ENCODE measurements at regions not wholly inside any gene's neighbourhood (a gene's known extent, or its start where the extent isn't known, plus 50 kb on each side); places are given as distances from the start of the nearest gene placed in this dataset.

DNA sequence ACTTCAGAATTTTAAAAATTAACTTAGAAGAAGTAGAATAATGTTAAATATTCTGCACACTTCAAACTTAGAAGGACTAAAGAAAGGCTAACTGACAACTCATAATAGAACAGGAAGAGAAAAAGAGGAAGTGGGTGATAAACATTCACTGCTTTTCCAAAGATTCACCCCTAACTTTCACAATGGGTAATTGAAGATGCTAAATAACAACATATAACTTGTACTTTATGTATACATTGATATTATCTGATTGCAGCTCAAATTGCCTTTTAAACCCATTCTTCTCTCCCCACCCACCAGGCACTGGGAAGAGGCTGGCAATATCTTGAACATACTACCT lies 376.6 kb downstream of the EFNA5 start:
- DNase-seq: no peak
- no peaks in the 10 kb centered on the region for H3K9me3 ChIP-seq (ENCODE audit: control insufficient read depth, low read length)

DNA sequence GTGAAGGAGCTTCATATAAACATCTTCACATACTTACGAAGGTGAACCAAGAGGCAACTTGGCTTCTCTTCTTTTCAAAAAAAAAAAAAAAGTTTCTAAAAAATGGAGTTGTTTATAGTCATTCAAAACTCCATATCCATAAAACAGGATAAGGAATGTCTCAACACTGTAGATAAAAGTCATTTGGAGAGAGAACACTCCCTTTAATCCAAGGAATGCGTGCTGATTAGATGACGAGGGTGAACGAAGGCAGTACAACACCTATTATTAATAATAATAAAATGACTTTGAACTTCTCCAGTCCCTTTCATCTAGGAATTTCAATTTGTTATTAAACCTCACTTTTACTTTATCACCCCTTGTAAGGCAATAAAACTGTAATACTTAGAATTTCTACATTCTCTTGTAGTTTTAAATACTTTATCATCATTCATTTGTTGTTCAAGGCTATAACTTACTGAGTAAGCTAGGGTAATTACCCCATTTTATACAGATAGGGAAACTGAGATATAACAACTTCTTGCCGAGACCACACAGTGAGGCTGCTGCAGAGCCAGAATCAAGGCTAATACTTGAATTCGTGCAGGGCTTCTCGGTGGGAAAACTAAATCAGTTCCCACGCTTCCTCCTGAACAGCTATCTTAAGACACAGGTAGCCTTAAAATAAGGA lies 377.1 kb downstream of the EFNA5 start:
- intact Hi-C loops (cut with DNase I): no loop called here
- 33% methylated on average over 8 of the region's 8 CpGs for WGBS
- Histone ChIP-seq H3K9me3 (ENCODE audit: control insufficient read depth, low read length) (no peaks in the 10 kb centered on the region), H3K4me1 (ENCODE audit: control insufficient read depth, insufficient read depth, low read length) (peaks cover 2% of the 10 kb centered on the region), H3K4me3 (ENCODE audit: low read length) (no peak overlapping the region), H3K27ac (ENCODE audit: low read length) (no peak overlapping the region), H3K27me3 (ENCODE audit: control insufficient read depth, insufficient read depth) (no peaks in the 10 kb centered on the region)
- ATAC-seq (no peak), DNase-seq (no peak)

More for the DNA sequence above, 376.6 kb downstream of the EFNA5 start:
- intact Hi-C loops (cut with DNase I): no loop called here
- no peak for ATAC-seq
- H3K4me1 ChIP-seq (ENCODE audit: control insufficient read depth, insufficient read depth, low read length): peaks cover 2% of the 10 kb centered on the region
- H3K27me3 ChIP-seq (ENCODE audit: control insufficient read depth, insufficient read depth): no peaks in the 10 kb centered on the region
- no peak overlapping the region for H3K27ac ChIP-seq (ENCODE audit: low read length)
- H3K4me3 ChIP-seq (ENCODE audit: low read length): no peak overlapping the region

DNA sequence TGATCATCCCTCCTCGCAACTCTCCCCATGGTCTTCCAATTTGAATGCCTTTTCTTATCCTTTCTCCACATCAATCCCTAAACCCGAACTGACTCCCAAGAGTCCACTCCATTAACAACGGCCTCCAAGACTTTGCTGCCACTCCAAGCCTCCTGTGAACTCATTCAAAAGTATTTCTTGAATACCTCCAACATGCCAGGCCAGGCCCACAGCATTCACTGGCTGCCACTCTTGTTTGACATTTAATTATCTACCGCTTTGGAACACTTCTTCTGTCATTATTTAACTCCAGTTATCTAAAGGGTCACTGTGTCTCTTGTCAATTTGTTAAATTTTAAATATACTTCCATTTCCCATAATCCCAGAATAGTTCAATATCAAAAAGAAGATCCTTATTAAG lies 378.9 kb downstream of the EFNA5 start:
- intact Hi-C loops (cut with DNase I): no loop called here
- Histone ChIP-seq H3K27ac (ENCODE audit: low read length) (no peak overlapping the region), H3K9me3 (ENCODE audit: control insufficient read depth, low read length) (no peaks in the 10 kb centered on the region), H3K4me3 (ENCODE audit: low read length) (no peak overlapping the region), H3K4me1 (ENCODE audit: control insufficient read depth, insufficient read depth, low read length) (peaks cover 2% of the 10 kb centered on the region), H3K27me3 (ENCODE audit: control insufficient read depth, insufficient read depth) (no peaks in the 10 kb centered on the region)
- DNase-seq: no peak
- ATAC-seq: no peak
- 88% methylated on average over 4 of the region's 4 CpGs for WGBS

DNA sequence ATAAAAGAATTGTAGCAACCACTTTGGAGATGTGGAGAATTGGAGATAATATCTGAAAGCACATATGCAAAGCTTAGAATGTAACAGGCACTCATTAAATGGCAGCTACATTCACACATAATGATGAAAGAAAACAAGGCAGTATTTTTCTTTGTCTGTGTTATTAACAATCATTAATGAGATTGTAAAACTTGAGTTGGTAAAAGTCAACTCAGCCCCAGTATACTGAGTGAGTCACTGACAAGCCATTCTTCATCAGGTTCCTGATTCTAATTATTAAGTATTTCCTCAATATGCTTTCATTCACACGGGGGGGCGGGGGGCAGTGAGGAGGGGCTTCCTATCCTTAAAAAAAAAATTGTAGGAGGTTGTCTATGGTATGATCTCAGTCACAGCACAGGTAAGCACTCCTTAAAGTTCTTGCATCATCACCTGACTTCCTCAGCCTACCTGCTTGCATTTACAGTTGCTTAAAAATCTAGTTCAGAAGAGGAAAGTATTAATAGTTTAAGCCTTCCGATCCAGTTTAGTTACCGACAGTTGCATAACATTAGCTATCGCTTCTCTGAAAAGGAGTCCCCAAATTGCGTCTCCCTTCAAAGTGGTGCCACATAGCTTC lies 379.8 kb downstream of the EFNA5 start:
- H3K27ac ChIP-seq (ENCODE audit: low read length): no peak overlapping the region
- DNase-seq (no peak), ATAC-seq (no peak)
- 84% methylated on average over 6 of the region's 6 CpGs for WGBS
- H3K27me3 ChIP-seq (ENCODE audit: control insufficient read depth, insufficient read depth): no peaks in the 10 kb centered on the region
- H3K9me3 ChIP-seq (ENCODE audit: control insufficient read depth, low read length): no peaks in the 10 kb centered on the region
- no peak overlapping the region for H3K4me3 ChIP-seq (ENCODE audit: low read length)
- H3K4me1 ChIP-seq (ENCODE audit: control insufficient read depth, insufficient read depth, low read length): peaks cover 2% of the 10 kb centered on the region
- intact Hi-C loops (cut with DNase I): no loop called here

DNA sequence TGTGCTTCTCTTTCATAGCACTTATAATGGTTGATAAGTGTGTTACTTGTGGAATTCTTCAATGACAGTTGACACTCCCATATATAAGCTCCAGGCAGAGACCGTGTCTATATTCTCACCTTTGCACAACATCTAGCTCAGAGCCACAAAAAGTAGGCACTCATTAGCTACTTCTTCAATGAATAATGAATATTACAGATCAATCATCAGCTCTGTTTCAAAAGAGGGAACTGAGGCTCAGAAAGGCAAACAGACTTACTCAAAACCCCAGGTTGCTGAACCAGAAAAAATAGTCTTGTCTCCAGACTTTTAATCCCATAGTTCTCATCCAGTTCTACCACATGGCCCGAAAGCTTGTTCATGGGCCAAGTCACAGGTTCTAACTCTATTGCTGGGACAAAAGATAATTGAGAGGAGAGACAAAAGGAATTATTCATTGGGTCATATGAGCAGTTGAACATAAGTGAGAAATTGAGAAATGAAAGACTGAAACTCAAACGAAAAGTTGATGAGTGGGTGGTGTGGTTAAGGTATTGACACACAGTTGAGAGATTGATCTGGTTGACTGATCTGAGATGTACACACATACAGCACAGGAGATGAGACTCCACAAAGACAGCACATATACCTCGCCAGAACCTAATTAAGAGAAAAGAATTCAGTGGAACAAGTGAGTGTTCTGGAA lies 381.6 kb downstream of the EFNA5 start:
- ATAC-seq (no peak), DNase-seq (no peak)
- Histone ChIP-seq H3K9me3 (ENCODE audit: control insufficient read depth, low read length) (no peaks in the 10 kb centered on the region), H3K27me3 (ENCODE audit: control insufficient read depth, insufficient read depth) (no peaks in the 10 kb centered on the region), H3K4me1 (ENCODE audit: control insufficient read depth, insufficient read depth, low read length) (peaks cover 2% of the 10 kb centered on the region), H3K27ac (ENCODE audit: low read length) (no peak overlapping the region), H3K4me3 (ENCODE audit: low read length) (no peak overlapping the region)
- intact Hi-C loops (cut with DNase I): no loop called here
- WGBS: 78% methylated on average over 4 of the region's 4 CpGs

DNA sequence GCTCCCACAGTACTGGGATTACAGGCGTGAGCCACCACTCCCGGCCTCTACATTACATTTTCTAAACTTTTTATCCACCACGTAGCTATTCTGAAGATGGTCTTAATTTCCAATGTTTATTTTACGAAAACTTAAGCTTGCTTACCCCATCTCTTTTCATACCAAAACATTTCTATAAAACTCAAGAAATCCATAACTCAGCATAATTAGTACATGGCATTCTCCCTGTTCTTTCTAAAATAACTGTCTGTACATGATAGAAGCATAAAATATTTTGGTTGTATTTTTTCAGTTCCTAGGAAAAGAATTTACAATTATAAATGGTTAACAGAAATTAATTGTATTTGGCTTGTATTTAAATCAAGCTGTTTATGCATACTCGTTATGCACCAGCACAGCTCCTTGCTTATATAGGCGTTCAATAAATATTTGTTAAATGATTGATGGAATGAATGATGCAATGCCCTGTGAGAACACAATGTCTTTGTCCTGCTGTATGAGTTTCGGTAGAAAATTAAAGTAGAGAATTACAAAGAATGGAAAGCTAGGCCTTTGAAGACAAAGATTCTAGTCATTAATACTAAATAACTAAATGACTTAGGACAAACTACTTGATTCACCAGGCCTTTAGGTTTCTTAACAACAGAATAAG lies 384.2 kb downstream of the EFNA5 start:
- no peak overlapping the region for H3K4me3 ChIP-seq (ENCODE audit: low read length)
- 87% methylated on average over 7 of the region's 7 CpGs for WGBS
- no peak overlapping the region for H3K27ac ChIP-seq (ENCODE audit: low read length)
- intact Hi-C loops (cut with DNase I): no loop called here
- no peaks in the 10 kb centered on the region for H3K4me1 ChIP-seq (ENCODE audit: control insufficient read depth, insufficient read depth, low read length)
- no peaks in the 10 kb centered on the region for H3K9me3 ChIP-seq (ENCODE audit: control insufficient read depth, low read length)
- ATAC-seq: no peak
- H3K27me3 ChIP-seq (ENCODE audit: control insufficient read depth, insufficient read depth): no peaks in the 10 kb centered on the region
- DNase-seq: no peak

DNA sequence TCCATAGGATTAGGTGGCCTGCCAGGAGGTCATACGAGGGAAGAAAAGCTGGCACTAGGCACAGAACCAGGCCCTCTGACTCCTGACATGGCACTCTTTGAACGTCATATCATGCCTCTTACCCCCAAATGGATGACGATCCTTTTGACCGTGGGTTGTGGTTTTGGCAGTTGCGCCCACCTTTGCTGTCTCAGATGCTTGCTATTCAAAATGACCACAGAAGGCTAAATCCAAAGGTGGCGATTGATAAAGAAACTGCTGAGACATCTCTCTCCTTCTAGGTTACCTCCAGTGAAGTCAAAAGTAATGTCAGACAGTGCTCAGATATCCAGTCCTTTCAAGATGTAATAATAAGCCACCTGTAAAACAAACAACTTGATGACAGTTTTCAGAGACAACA lies 385.0 kb downstream of the EFNA5 start:
- intact Hi-C loops (cut with DNase I): no loop called here
- Histone ChIP-seq H3K4me3 (ENCODE audit: low read length) (no peak overlapping the region), H3K27me3 (ENCODE audit: control insufficient read depth, insufficient read depth) (no peaks in the 10 kb centered on the region), H3K4me1 (ENCODE audit: control insufficient read depth, insufficient read depth, low read length) (no peaks in the 10 kb centered on the region), H3K27ac (ENCODE audit: low read length) (no peak overlapping the region), H3K9me3 (ENCODE audit: control insufficient read depth, low read length) (no peaks in the 10 kb centered on the region)
- DNase-seq (no peak), ATAC-seq (no peak)
- 90% methylated on average over 6 of the region's 6 CpGs for WGBS

DNA sequence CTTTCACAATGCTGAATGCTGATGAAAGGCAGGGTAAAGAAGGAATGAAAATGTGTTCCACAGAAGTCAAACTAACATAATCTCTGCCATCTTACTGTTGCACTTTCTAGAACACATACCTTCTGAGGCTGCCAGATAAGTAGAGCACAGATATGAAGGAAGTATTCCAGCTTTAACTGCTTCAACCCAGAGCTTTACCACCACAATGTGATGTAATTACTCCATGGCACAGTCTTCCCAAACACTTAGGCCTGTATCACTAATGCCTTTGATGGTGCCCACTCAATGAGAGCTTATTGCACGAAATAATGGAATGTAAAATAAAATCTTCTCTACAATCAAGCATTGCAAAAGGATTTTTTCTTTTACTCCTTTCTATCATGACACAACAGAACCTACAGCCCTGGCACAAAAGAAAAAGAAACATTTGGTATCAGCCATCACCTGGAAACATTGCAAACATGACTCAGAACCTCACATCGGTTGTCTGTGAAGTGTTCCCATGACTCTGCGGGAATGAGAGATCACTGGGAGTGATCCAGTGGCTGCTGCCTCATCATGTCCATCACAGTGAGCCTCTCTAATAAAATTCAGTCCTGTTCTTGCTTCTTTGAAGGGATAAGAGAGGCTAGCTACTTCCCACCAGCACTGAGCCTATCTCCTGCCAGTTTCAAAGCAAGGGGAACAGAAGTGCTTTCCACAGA lies 385.8 kb downstream of the EFNA5 start:
- DNase-seq (no peak), ATAC-seq (peak in 1 of 2 donors; percentile 53)
- Histone ChIP-seq H3K27ac (ENCODE audit: low read length) (no peak overlapping the region), H3K27me3 (ENCODE audit: control insufficient read depth, insufficient read depth) (no peaks in the 10 kb centered on the region), H3K4me1 (ENCODE audit: control insufficient read depth, insufficient read depth, low read length) (no peaks in the 10 kb centered on the region), H3K9me3 (ENCODE audit: control insufficient read depth, low read length) (no peaks in the 10 kb centered on the region), H3K4me3 (ENCODE audit: low read length) (no peak overlapping the region)
- 69% methylated on average over 3 of the region's 3 CpGs for WGBS
- intact Hi-C loops (cut with DNase I): no loop called here

DNA sequence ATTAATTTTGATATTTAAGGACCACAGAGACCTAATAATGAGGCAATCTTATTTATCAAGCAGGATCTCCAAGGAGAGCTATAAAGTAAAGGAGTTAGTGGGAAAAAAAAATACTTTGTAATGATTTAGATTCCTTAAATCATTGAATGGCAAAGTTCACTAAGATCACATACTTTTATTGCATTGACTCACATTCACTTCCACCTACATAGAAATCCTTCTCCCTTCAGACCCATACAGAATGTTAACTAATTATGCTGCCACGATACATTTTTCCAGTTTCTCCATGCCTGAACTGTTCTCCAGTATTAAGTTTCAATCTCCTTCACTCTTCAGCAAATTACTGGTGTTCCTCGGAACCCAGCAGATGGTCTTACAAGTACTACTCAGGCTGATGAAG lies 388.7 kb downstream of the EFNA5 start:
- Histone ChIP-seq H3K4me3 (ENCODE audit: low read length) (no peak overlapping the region), H3K27ac (ENCODE audit: low read length) (no peak overlapping the region), H3K4me1 (ENCODE audit: control insufficient read depth, insufficient read depth, low read length) (no peaks in the 10 kb centered on the region), H3K9me3 (ENCODE audit: control insufficient read depth, low read length) (no peaks in the 10 kb centered on the region), H3K27me3 (ENCODE audit: control insufficient read depth, insufficient read depth) (no peaks in the 10 kb centered on the region)
- 87% methylated on average over 2 of the region's 2 CpGs for WGBS
- intact Hi-C loops (cut with DNase I): no loop called here
- DNase-seq: no peak
- no peak for ATAC-seq

DNA sequence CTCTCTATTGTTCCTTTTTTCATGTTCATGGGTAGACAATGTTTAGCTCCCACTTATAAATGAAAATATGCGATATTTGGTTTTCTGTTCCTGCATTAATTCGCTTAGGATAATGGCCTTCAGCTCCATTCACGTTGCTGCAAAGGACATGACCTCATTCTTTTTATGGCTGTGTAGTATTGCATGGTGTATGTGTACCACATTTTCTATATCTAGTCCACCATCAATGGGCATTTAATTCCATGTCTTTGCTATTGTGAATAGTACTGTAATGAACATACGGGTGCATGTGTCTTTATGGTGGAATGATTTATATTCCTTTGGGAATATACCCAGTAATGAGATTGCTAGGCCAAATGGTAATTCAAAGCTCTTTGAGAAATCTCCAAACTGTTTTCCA lies 392.0 kb downstream of the EFNA5 start:
- DNase-seq (no peak), ATAC-seq (no peak)
- no peaks in the 10 kb centered on the region for H3K27me3 ChIP-seq (ENCODE audit: control insufficient read depth, insufficient read depth)
- 63% methylated on average over 4 of the region's 4 CpGs for WGBS
- intact Hi-C loops (cut with DNase I): no loop called here
- H3K27ac ChIP-seq (ENCODE audit: low read length): no peak overlapping the region
- no peaks in the 10 kb centered on the region for H3K9me3 ChIP-seq (ENCODE audit: control insufficient read depth, low read length)
- H3K4me1 ChIP-seq (ENCODE audit: control insufficient read depth, insufficient read depth, low read length): no peaks in the 10 kb centered on the region
- H3K4me3 ChIP-seq (ENCODE audit: low read length): no peak overlapping the region

All from right cardiac atrium (tissue), 5 donors.